Nephron progenitor cell (in vitro differentiated cells): ENCODE measurements at regions not wholly inside any gene's neighbourhood (a gene's known extent, or its start where the extent isn't known, plus 50 kb on each side); places are given as distances from the start of the nearest gene placed in this dataset.
"Not testable (repeated sequence)": the region's sequence is repeated elsewhere in the genome, so short reads cannot be mapped to it uniquely, and the experiment has no call there.

Experiments used
- DNase-seq: peaks from one replicate; pipeline ENCODE4 v3.0.0; 2021
- H3K27ac Mint-ChIP-seq: 2 replicates; pipeline ENCODE4 v1.8.0; 2021; ENCODE audit warnings: mild to moderate bottlenecking, moderate library complexity, mixed read lengths
- H3K27me3 Mint-ChIP-seq: 2 replicates; pipeline ENCODE4 v1.8.0; 2021; ENCODE audit warnings: mild to moderate bottlenecking, low read depth, mixed read lengths; ENCODE audit not compliant: poor library complexity
- H3K36me3 Mint-ChIP-seq: 2 replicates; pipeline ENCODE4 v1.8.0; 2021; ENCODE audit warnings: low read depth, mixed read lengths
- H3K4me1 Mint-ChIP-seq: 2 replicates; pipeline ENCODE4 v1.8.0; 2021; ENCODE audit warnings: mixed read lengths
- H3K4me3 Mint-ChIP-seq: 2 replicates; pipeline ENCODE4 v1.8.0; 2021; ENCODE audit warnings: mild to moderate bottlenecking, moderate library complexity, mixed read lengths
- H3K9me3 Mint-ChIP-seq: 2 replicates; pipeline ENCODE4 v1.8.0; 2021; ENCODE audit warnings: mild to moderate bottlenecking, moderate library complexity, mixed read lengths
- CTCF ChIP-seq: fragments of 200-600 bp; sonication (generic); IDR thresholded peaks from 2 replicates; pipeline ENCODE4 v1.5.0; 2021; ENCODE audit warnings: antibody characterized with exemption

GRCh38 chr2:228594012-228594411, 412.5 kb upstream of the SPHKAP start:
- DNase-seq = no peak
- Mint-ChIP-seq H3K4me1 (no peaks in the 10 kb centered on the region), H3K9me3 (no peaks in the 10 kb centered on the region), H3K27me3 (no peaks in the 10 kb centered on the region), H3K4me3 (no peak overlapping the region), H3K36me3 (no peaks in the 10 kb centered on the region), H3K27ac (no peak overlapping the region)
- no peak for TF ChIP-seq CTCF

GRCh38 chr2:228592925-228593324, 411.4 kb upstream of the SPHKAP start:
- Mint-ChIP-seq H3K27me3 (no peaks in the 10 kb centered on the region), H3K9me3 (peaks cover 3% of the 10 kb centered on the region), H3K36me3 (no peaks in the 10 kb centered on the region), H3K4me1 (no peaks in the 10 kb centered on the region), H3K4me3 (no peak overlapping the region), H3K27ac (no peak overlapping the region)
- TF ChIP-seq CTCF = no peak
- no peak for DNase-seq

- Mint-ChIP-seq H3K36me3 (no peaks in the 10 kb centered on the region), H3K27me3 (no peaks in the 10 kb centered on the region), H3K27ac (no peak overlapping the region), H3K4me3 (no peak overlapping the region), H3K9me3 (peaks cover 3% of the 10 kb centered on the region), H3K4me1 (no peaks in the 10 kb centered on the region)
- no peak for DNase-seq
- no peak for TF ChIP-seq CTCF
These were observed 409.2 kb upstream of the SPHKAP start for GRCh38 chr2:228590681-228591080.

- no peak for DNase-seq
- Mint-ChIP-seq H3K9me3 (peaks cover 3% of the 10 kb centered on the region), H3K4me1 (no peaks in the 10 kb centered on the region), H3K27me3 (no peaks in the 10 kb centered on the region), H3K27ac (no peak overlapping the region), H3K36me3 (no peaks in the 10 kb centered on the region), H3K4me3 (no peak overlapping the region)
- no peak for TF ChIP-seq CTCF
These were observed 407.6 kb upstream of the SPHKAP start for GRCh38 chr2:228589115-228589514.

GRCh38 chr2:228581731-228582130, 400.2 kb upstream of the SPHKAP start:
- Mint-ChIP-seq H3K9me3 (no peaks in the 10 kb centered on the region), H3K4me3 (no peak overlapping the region), H3K27me3 (peaks cover 5% of the 10 kb centered on the region), H3K27ac (no peak overlapping the region), H3K36me3 (no peaks in the 10 kb centered on the region), H3K4me1 (no peaks in the 10 kb centered on the region)
- no peak for DNase-seq
- TF ChIP-seq CTCF = no peak

GRCh38 chr2:228575897-228576296, 394.4 kb upstream of the SPHKAP start:
- no peak overlapping the region for H3K27ac Mint-ChIP-seq
- H3K4me3 Mint-ChIP-seq = no peak overlapping the region
- no peaks in the 10 kb centered on the region for H3K27me3 Mint-ChIP-seq
- TF ChIP-seq CTCF = no peak
- no peaks in the 10 kb centered on the region for H3K9me3 Mint-ChIP-seq
- DNase-seq = no peak
- no peaks in the 10 kb centered on the region for H3K36me3 Mint-ChIP-seq
- no peaks in the 10 kb centered on the region for H3K4me1 Mint-ChIP-seq

- not testable (repeated sequence) for H3K36me3 Mint-ChIP-seq, H3K9me3 Mint-ChIP-seq
These were observed 386.8 kb upstream of the SPHKAP start for GRCh38 chr2:228568275-228568674.

More at GRCh38 chr2:228568275-228568674, 386.8 kb upstream of the SPHKAP start:
- H3K4me3 Mint-ChIP-seq, H3K4me1 Mint-ChIP-seq, H3K27ac Mint-ChIP-seq, DNase-seq, H3K27me3 Mint-ChIP-seq: not testable (repeated sequence)
